Suppressor macrophage (primary cell): ENCODE measurements at regions not wholly inside any gene's neighbourhood (a gene's known extent, or its start where the extent isn't known, plus 50 kb on each side); places are given as distances from the start of the nearest gene placed in this dataset.
"Not testable (repeated sequence)": the region's sequence is repeated elsewhere in the genome, so short reads cannot be mapped to it uniquely, and the experiment has no call there.

ENCODE experiments used
- DNase-seq, 4 experiments: peaks; one replicate each; pipeline ENCODE4 v3.0.0-alpha.2; 2020 to 2022

DNA sequence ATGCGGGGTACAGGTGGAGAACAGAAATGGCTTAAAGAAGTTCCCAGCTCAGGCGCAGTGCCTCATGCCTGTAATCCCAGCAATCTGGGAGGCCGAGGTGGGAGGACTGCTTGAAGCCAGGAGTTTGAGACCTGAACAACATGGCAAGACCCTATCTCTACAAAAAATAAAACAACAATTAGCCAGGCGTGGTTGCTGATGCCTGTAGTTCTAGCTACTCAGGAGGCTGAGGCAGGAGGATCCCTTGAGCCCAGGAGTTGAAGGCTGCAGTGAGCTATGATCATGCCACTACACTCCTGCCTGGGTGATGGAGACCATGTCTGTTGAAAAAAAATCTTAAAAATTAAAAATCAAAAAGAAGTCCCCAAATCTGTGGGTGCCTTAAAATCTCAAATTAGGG, 228.3 kb upstream of the WSB1 start:
- no peak for DNase-seq

DNA sequence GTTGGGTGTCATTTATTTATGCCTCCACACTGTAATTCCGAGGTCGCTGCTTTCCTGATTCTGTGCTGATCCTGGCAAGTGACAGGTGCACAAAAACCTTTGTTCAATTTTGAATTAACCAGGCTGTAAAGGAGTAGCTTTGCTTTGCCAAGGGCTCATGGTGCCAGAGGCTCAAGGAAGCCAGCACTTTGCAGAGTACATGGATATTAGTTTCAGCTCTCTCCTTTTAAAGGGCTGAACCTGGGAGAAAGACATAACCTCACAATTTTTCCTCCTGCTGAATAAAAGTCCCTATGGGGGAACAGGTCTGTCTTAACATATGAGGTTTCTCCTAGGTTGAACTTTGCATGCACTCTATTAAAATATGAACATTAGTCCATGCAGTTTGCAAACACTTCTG, 227.6 kb upstream of the WSB1 start:
- no peak for DNase-seq

DNA sequence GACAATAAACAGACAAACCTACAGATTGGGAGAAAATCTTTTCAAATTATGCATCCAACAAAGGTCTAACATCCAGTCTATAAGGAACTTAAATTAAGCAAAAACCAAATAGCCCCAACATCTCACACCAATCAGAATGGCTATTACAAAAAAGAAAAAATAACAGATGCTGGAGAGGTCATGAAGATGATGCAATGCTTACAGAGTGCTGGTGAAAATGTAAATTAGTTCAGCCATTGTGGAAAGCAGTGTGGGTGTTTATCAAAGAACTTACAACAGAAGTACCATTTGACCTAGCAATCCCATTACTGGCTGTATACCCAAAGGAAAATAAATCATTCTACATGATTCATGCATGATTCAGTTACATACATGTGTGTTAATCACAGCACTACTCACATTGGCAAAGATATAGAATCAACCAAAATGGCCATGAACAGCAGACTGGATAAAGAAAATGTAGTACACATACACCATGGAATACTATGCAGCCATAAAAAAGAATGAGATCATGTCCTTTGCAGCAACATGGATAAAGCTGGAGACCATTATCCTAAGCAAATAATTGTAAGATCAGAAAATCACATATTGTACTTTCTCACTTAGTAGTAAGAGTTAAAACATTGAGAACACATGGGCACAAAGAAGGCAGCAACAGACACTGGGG, 223.9 kb upstream of the WSB1 start:
- DNase-seq: no peak

DNA sequence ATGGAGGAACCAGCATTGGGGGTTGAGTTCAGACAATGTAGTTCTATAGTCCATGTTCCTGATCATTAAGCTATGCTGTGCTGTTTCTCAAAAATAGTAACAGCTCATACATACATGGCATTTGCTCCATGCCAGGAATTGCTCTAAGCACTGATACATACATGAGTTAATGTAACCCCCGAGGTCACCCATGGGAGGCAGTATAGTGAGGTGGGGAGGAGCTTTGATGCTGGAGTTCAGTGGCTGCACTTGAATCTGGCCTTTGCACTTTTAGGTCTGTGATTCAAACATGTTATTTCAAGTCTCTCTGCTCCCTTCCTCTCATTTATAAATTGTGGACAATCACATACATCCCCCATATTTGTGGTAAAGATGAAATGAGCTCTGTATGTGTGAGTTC, 223.1 kb upstream of the WSB1 start:
- DNase-seq: no peak

- DNase-seq: no peak
These were observed 221.0 kb upstream of the WSB1 start for GRCh38 chr17:27072885-27073284.

DNA sequence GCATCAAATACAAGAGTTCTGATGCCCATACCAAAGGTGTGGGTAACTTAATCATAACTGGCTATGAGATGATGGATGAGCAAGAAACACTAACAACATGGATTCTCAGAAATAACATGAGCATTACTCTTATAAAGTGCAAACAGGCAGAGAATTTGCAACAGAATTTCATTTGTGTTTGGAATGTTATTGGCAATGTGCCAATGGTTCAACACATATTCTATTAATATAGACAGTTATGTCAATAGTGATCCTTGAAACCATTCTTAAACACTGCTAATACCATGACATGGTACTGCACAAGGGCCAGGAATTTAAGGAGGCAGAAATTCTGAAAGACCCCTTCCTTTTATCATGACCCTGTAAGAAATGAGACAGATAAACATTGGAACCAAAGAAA, 217.1 kb upstream of the WSB1 start:
- no peak for DNase-seq

GRCh38 chr17:27078296-27078695, 215.6 kb upstream of the WSB1 start:
- no peak for DNase-seq

DNA sequence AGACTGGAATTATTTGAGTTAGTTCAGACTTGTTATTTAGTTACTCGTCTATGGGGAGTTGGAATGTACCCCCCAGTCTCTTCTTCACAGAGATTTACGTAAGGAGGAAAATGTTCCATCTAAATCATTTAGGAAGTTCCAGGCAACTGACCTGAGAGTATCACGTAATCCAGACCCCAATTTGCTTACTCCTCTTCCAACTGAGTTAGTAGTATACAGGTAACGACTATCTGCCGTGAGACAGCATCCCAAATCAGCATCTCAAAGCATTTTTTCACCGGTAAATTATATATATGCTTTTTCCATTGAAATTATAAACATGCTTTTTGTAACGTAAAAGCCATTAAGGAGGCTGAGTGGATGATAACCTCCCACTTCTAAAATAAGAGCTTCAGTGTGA, 214.3 kb upstream of the WSB1 start:
- DNase-seq: no peak

DNA sequence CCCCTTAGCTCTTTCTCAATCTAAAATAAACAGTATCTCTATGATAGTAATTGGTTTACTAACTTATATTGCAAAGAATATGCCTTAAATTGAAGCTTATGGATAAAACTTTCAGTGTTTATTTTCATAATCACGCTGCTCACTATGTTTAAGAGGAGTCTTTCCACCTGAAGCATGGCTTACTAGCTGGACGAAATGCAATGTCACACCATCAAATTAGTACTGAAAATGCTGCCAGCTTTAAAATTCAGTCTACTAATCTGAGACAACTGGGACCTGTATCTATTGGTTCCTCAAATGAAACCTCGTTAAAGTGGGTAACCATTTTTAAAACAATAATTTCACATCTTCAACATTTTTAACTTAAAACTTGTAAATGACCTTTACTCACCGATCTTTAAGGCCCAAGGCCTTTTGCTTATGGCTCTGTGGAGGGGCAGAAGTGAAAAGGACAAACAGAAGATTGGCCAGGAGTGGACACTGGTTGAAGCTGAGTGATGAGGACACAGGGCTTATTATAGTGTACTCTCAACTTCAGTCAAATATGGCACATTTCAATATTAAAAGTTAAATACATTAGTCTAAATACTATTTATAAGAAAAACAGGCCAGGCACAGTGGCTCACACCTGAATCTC, 212.8 kb upstream of the WSB1 start:
- no peak for DNase-seq

- no peak for DNase-seq
These were observed 211.7 kb upstream of the WSB1 start for GRCh38 chr17:27082023-27082774.

DNA sequence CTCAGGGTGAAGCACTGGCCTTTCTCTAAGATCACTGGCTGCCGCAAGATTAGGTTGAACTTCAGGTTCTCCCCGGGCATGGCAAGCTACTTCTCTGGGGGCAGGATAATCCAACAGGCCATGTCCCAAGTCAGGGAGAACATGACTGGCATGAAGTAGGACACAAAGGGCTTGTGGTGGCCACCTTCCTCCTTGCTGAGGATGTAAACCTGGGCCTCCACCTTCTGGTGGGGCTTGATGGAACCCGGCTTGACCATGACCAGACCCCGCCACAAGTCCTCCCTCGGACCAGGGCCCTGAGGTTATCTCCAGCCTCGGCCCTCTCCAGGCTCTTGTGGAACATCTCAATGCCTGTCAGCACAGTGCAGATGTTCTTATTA, 211.1 kb upstream of the WSB1 start:
- no peak for DNase-seq

DNA sequence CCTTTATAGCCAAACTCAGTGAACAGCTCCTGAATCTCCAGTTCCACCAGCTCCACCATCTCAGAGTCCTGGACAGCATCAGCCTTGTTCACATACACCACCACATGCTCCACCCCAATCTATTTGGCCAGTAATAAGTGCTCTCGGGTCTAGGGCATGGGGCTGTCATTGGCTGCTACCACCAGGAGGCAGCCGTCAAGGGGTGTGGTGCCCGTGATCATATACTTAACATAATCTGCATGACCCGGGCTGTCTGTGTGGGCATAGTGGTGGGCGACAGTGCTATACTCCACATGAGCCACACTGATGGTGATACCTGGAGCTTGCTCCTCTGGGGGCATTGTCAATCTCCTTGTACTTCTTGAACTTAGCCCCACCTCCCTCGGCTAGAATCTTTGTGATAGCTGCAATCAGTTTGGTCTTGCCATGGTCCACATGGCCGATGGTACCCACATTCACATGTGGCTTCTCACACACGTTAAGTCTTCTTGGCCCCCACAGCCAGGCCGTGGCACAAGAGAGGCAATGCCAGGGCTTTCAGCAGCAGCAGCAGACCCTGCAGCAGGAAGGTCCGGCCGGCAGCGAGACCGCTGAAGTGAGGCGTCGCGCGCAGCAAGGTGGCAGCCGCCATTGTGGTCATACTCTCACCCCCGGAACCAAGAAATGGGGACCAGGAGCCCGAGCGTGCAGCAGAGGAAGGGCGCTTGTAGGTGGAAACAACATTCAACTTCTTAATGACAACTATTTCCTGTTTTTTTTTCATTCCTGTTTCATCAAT, 210.3 kb upstream of the WSB1 start:
- no peak for DNase-seq

- no peak for DNase-seq
These were observed 208.4 kb upstream of the WSB1 start for GRCh38 chr17:27085517-27085916.

DNA sequence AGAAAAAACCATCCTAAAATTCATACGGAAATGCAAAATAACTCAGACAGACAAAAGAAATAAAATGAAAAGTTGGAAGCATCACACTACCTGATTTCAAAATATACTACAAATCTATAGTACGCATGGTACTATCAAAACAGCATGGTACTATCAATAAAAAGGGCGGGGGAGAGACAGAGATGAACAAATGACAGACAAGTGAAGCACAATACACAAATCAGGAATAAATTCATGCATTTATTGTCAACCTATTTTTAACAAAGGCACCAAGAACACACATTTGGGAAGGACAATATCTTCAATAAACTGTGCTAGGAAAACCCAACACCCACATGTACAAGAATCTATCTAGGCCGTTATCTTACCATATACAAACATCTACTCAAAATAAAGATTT, 207.4 kb upstream of the WSB1 start:
- no peak for DNase-seq

GRCh38 chr17:27087935-27088766, 205.8 kb upstream of the WSB1 start:
- no peak for DNase-seq

- no peak for DNase-seq
These were observed 205.2 kb upstream of the WSB1 start for GRCh38 chr17:27088767-27089078.

GRCh38 chr17:27089079-27089928, 204.6 kb upstream of the WSB1 start:
- not testable (repeated sequence) for DNase-seq

DNA sequence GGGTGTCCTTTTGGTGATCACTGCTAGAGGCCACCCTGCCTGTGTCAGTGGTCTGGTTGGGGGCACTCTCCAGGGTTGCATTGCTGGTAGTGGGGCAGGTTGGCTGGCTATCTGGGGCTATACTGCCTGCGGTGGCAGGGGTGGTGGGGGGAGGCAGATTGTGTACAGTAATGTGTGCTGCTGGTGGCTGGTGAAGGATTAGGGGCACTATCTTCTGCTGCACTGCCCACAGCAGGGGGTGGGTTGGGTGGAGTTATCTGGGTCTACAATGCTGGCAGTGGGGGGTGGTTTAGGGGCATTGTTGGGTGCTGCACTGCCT, 204.0 kb upstream of the WSB1 start:
- no peak for DNase-seq

GRCh38 chr17:27090450-27091042, 203.4 kb upstream of the WSB1 start:
- DNase-seq: not testable (repeated sequence)

GRCh38 chr17:27091043-27091497, 202.8 kb upstream of the WSB1 start:
- DNase-seq: no peak

- not testable (repeated sequence) for DNase-seq
These were observed 199.7 kb upstream of the WSB1 start for GRCh38 chr17:27094179-27094578.
